HCT116 (cell line): ENCODE measurements at regions not wholly inside any gene's neighbourhood (a gene's known extent, or its start where the extent isn't known, plus 50 kb on each side); places are given as distances from the start of the nearest gene placed in this dataset.

Experiments
- ATAC-seq: fragments of 200-7000 bp; cut with Tn5 transposase; 2 replicates; pipeline ENCODE4 v1.9.1; 2020; ENCODE audit warnings: mild to moderate bottlenecking, moderate library complexity
- BruUV-seq: library from RNA; stranded (reverse); fragments of 400-500 nt; replicated peaks from 2 replicates; lab custom pipeline; 2021; lab: Mats Ljungman, UMichigan
- CTCF ChIA-PET: fragments of 300-600 bp; sonication (Branson Sonifier 250); formaldehyde crosslinking; loops from one replicate; lab custom pipeline; 2021; ENCODE audit warnings: antibody characterized with exemption; lab: Charles Lee
- POLR2A ChIA-PET: fragments of 300-600, 350-600 bp; sonication (Branson Sonifier 250); formaldehyde crosslinking; loops from one replicate; lab custom pipeline; 2021; ENCODE audit warnings: antibody characterized with exemption; lab: Charles Lee
- RAD21 ChIA-PET, 2 experiments: fragments of 300-600 bp; sonication (Branson Sonifier 250); formaldehyde crosslinking; loops; one replicate each; lab custom pipeline; 2023; ENCODE audit warnings: low total read pairs in 2 of 2; ENCODE audit not compliant: uncharacterized antibody in 2 of 2, unreplicated experiment in 2 of 2, low non-redundant PET in 1 of 2; lab: Charles Lee
- DNase-seq: peaks from one replicate; pipeline ENCODE4 v3.0.0-alpha.2; 2010; ENCODE audit warnings: low read depth, low spot score
- H2AFZ ChIP-seq: fragments of 200-600 bp; shearing (Covaris generic), sonication (generic); 2 replicates; pipeline ENCODE4 v1.6.1; 2017; ENCODE audit warnings: low read depth, mixed run types, mixed read lengths, antibody characterized with exemption, low read length; ENCODE audit not compliant: poor library complexity, severe bottlenecking
- H3K27ac ChIP-seq: 2 replicates; pipeline ENCODE4 v1.5.1; 2012; ENCODE audit warnings: low read depth, low read length
- H3K27me3 ChIP-seq: fragments of 200-600 bp; sonication (generic); 2 replicates; pipeline ENCODE4 v1.6.1; 2016; ENCODE audit warnings: mixed run types, low read length, mixed read lengths; ENCODE audit not compliant: insufficient read depth
- H3K36me3 ChIP-seq, 2 experiments: fragments of 200-500 bp in 1 of 2; fragments of 200-600 bp in 1 of 2; sonication (Bioruptor generic) in 1 of 2; sonication (generic) in 1 of 2; 2 replicates each; pipeline versions ENCODE4 v1.5.1 to v1.6.1; 2014 to 2016; ENCODE audit warnings: low read length in 2 of 2, inconsistent platforms in 1 of 2, mixed read lengths in 1 of 2, mixed run types in 1 of 2; ENCODE audit not compliant: insufficient read depth in 2 of 2, control insufficient read depth in 1 of 2
- H3K4me1 ChIP-seq, 2 experiments: fragments of 200-600 bp in 1 of 2; sonication (generic) in 1 of 2; 2 replicates each; pipeline versions ENCODE4 v1.5.1 to v1.6.1; 2012 to 2017; ENCODE audit warnings: low read length in 2 of 2, inconsistent platforms in 1 of 2, mild to moderate bottlenecking in 1 of 2, mixed read lengths in 1 of 2, mixed run types in 1 of 2, moderate library complexity in 1 of 2; ENCODE audit not compliant: insufficient read depth in 2 of 2, control insufficient read depth in 1 of 2
- H3K4me2 ChIP-seq: fragments of 200-600 bp; sonication (generic); 2 replicates; pipeline ENCODE4 v1.6.1; 2017; ENCODE audit warnings: mixed run types, low read length, mixed read lengths
- H3K4me3 ChIP-seq, 2 experiments: fragments of 200-600 bp in 1 of 2; sonication (generic) in 1 of 2; replicated peaks in 1 of 2; 2 replicates each; pipeline ENCODE4 v1.5.1; 2011 to 2016; ENCODE audit warnings: low read length in 2 of 2, control low read depth in 1 of 2, low read depth in 1 of 2, mild to moderate bottlenecking in 1 of 2, mixed read lengths in 1 of 2, mixed run types in 1 of 2
- H3K79me2 ChIP-seq: fragments of 200-600 bp; sonication (generic); 2 replicates; pipeline ENCODE4 v1.6.1; 2017; ENCODE audit warnings: mild to moderate bottlenecking, mixed run types, low read length, moderate library complexity, mixed read lengths; ENCODE audit not compliant: insufficient read depth
- H3K9ac ChIP-seq: fragments of 200-600 bp; sonication (generic); 2 replicates; pipeline ENCODE4 v1.6.1; 2016; ENCODE audit warnings: low read length, mixed read lengths
- H3K9me2 ChIP-seq: fragments of 200-600 bp; sonication (generic), shearing (Covaris generic); 2 replicates; pipeline ENCODE4 v1.6.1; 2017; ENCODE audit warnings: mixed run types, mild to moderate bottlenecking, moderate library complexity; ENCODE audit not compliant: insufficient read depth
- H3K9me3 ChIP-seq, 2 experiments: fragments of 200-500 bp in 1 of 2; fragments of 200-600 bp in 1 of 2; sonication (Bioruptor generic) in 1 of 2; sonication (generic) in 1 of 2; 2 replicates each; pipeline ENCODE4 v1.6.1; 2014 to 2017; ENCODE audit warnings: low read length in 2 of 2, mixed read lengths in 2 of 2, inconsistent platforms in 1 of 2, low read depth in 1 of 2, mild to moderate bottlenecking in 1 of 2, mixed run types in 1 of 2, moderate library complexity in 1 of 2; ENCODE audit not compliant: control insufficient read depth in 1 of 2, insufficient read depth in 1 of 2
- H4K20me1 ChIP-seq: fragments of 200-600 bp; sonication (generic), shearing (Covaris generic); 2 replicates; pipeline ENCODE4 v1.6.1; 2017; ENCODE audit warnings: mixed run types, mild to moderate bottlenecking, moderate library complexity; ENCODE audit not compliant: insufficient read depth
- ATF3 ChIP-seq: IDR thresholded peaks from 2 replicates; pipeline ENCODE4 v1.6.1; 2012
- CEBPB ChIP-seq: IDR thresholded peaks from 2 replicates; pipeline ENCODE4 v1.6.1; 2012; ENCODE audit warnings: low read depth
- EZH2 ChIP-seq: fragments of 200-600 bp; sonication (generic); IDR thresholded peaks from 2 replicates; pipeline ENCODE4 v1.6.1; 2017; ENCODE audit warnings: antibody characterized with exemption, mixed run types
- EZH2phosphoT487 ChIP-seq: fragments of 200-600 bp; IDR thresholded peaks from 2 replicates; pipeline ENCODE4 v1.6.1; 2018; ENCODE audit warnings: antibody characterized with exemption, borderline replicate concordance
- FOSL1 ChIP-seq: IDR thresholded peaks from 2 replicates; pipeline ENCODE4 v1.6.1; 2012; ENCODE audit warnings: low read depth
- JUND ChIP-seq: IDR thresholded peaks from 2 replicates; pipeline ENCODE4 v1.6.1; 2012
- POLR2A ChIP-seq: IDR thresholded peaks from 2 replicates; pipeline ENCODE4 v1.7.0; 2011; ENCODE audit warnings: borderline replicate concordance; ENCODE audit not compliant: insufficient read depth, insufficient read length; ENCODE audit errors: extremely low read depth
- POLR2AphosphoS5 ChIP-seq: IDR thresholded peaks from 2 replicates; pipeline ENCODE4 v1.6.1; 2011; ENCODE audit warnings: mild to moderate bottlenecking, low read depth, low read length, moderate library complexity
- RAD21 ChIP-seq: IDR thresholded peaks from 2 replicates; pipeline ENCODE4 v1.6.1; 2012; ENCODE audit warnings: low read depth, mild to moderate bottlenecking
- REST ChIP-seq: IDR thresholded peaks from 2 replicates; pipeline ENCODE4 v1.6.1; 2012; ENCODE audit warnings: low read depth
- SIN3A ChIP-seq: IDR thresholded peaks from 2 replicates; pipeline ENCODE4 v1.6.1; 2012; ENCODE audit warnings: low read depth
- SP1 ChIP-seq: IDR thresholded peaks from 2 replicates; pipeline ENCODE4 v1.6.1; 2012; ENCODE audit warnings: low read depth
- SRF ChIP-seq: IDR thresholded peaks from 2 replicates; pipeline ENCODE4 v1.6.1; 2012; ENCODE audit warnings: low read depth
- YY1 ChIP-seq: IDR thresholded peaks from 2 replicates; pipeline ENCODE4 v1.6.1; 2011; ENCODE audit warnings: low read length, low read depth, moderate library complexity, mild to moderate bottlenecking; ENCODE audit not compliant: insufficient replicate concordance; ENCODE audit errors: extremely low read depth
- ZBTB33 ChIP-seq: IDR thresholded peaks from 2 replicates; pipeline ENCODE4 v1.6.1; 2011; ENCODE audit warnings: mild to moderate bottlenecking, low read length, moderate library complexity; ENCODE audit not compliant: insufficient replicate concordance; ENCODE audit errors: extremely low read depth
- ZFX ChIP-seq: fragments of 450-650 bp; IDR thresholded peaks from 2 replicates; pipeline ENCODE4 v1.6.1; 2017
- intact Hi-C: fragments of 100-400 bp; cut with micrococcal nuclease; formaldehyde crosslinking; loops from 2 replicates; pipeline ENCODE4 v1.10.0; 2022

GRCh38 chr16:59686405-59686804 lies 952.3 kb upstream of the GOT2 start:
- RAD21 ChIA-PET, result no interaction called here

GRCh38 chr16:59684911-59685310 lies 950.8 kb upstream of the GOT2 start:
- Histone ChIP-seq H3K79me2 (no peaks in the 10 kb centered on the region), H3K27me3 (no peaks in the 10 kb centered on the region), H3K4me2 (no peak overlapping the region), H3K4me1 (no peaks in the 10 kb centered on the region), H3K9me3 (peaks cover 6 to 8% of the 10 kb centered on the region in 2 experiments; a peak in 2 of 4 replicates), H2AFZ (no peak overlapping the region), H3K9me2 (no peaks in the 10 kb centered on the region), H3K36me3 (no peaks in the 10 kb centered on the region; a peak in 1 of 4 replicates), H3K9ac (no peak overlapping the region), H4K20me1 (no peaks in the 10 kb centered on the region), H3K27ac (no peak overlapping the region), H3K4me3 (no peak overlapping the region)
- DNase-seq (no peak), ATAC-seq (no peak)
- ChIA-PET CTCF (no interaction called here), RAD21 (no interaction called here), POLR2A (no interaction called here)
- intact Hi-C loops, result no loop called here
- BruUV-seq, result no TSS peak
- TF ChIP-seq REST (no peak), CEBPB (no peak), ZBTB33 (no peak), ATF3 (no peak), EZH2 (no peak), POLR2A (no peak), RAD21 (no peak), YY1 (no peak), EZH2phosphoT487 (no peak), POLR2AphosphoS5 (no peak), SIN3A (no peak), SRF (no peak), SP1 (no peak)

More at GRCh38 chr16:59686405-59686804, 952.3 kb upstream of the GOT2 start:
- Histone ChIP-seq H3K79me2 (no peaks in the 10 kb centered on the region), H3K27me3 (no peaks in the 10 kb centered on the region), H3K9ac (no peak overlapping the region), H3K36me3 (no peaks in the 10 kb centered on the region; a peak in 1 of 4 replicates), H3K27ac (no peak overlapping the region), H3K9me3 (peaks cover 5 to 16% of the 10 kb centered on the region in 2 experiments; a peak in 2 of 4 replicates), H4K20me1 (no peaks in the 10 kb centered on the region), H3K4me1 (no peaks in the 10 kb centered on the region), H2AFZ (no peak overlapping the region), H3K4me2 (no peak overlapping the region), H3K4me3 (no peak overlapping the region), H3K9me2 (no peaks in the 10 kb centered on the region)
- no peak for TF ChIP-seq EZH2phosphoT487
- no peak for TF ChIP-seq EZH2
- TF ChIP-seq SP1, result no peak
- TF ChIP-seq JUND, result no peak
- no peak for TF ChIP-seq ZFX
- TF ChIP-seq FOSL1, result no peak
- TF ChIP-seq POLR2A, result no peak
- TF ChIP-seq RAD21, result no peak
- no peak for TF ChIP-seq SRF
- TF ChIP-seq SIN3A, result no peak
- ChIA-PET POLR2A (no interaction called here), CTCF (no interaction called here)
- BruUV-seq, result no TSS peak
- ATAC-seq (no peak), DNase-seq (no peak)
- intact Hi-C loops, result no loop called here
